AG04450 (cell line): ENCODE measurements at regions not wholly inside any gene's neighbourhood (a gene's known extent, or its start where the extent isn't known, plus 50 kb on each side); places are given as distances from the start of the nearest gene placed in this dataset.
A peak's percentile ranks its signal among the peaks of the same experiment; 100 is the strongest.

Source experiments
- CTCF ChIA-PET: fragments of 300-600, 350-600 bp; formaldehyde crosslinking; extraction: SDS; loops from one replicate; lab custom pipeline; 2022; ENCODE audit warnings: antibody characterized with exemption, inconsistent platforms; lab: Charles Lee
- POLR2A ChIA-PET: fragments of 350-600 bp; formaldehyde crosslinking; extraction: SDS; loops from one replicate; lab custom pipeline; 2021; ENCODE audit warnings: antibody characterized with exemption, inconsistent platforms; lab: Yijun Ruan, JAX
- DNase-seq: peaks from one replicate; pipeline ENCODE4 v3.0.0-alpha.2; 2011; ENCODE audit warnings: low read depth, low spot score
- H3K27ac ChIP-seq: one replicate; pipeline ENCODE4 v1.5.1; 2012; ENCODE audit warnings: low read depth, low read length, control low read depth
- H3K27me3 ChIP-seq: one replicate; pipeline ENCODE4 v1.6.0; 2012; ENCODE audit warnings: low read length; ENCODE audit not compliant: control insufficient read depth, insufficient read depth
- H3K4me3 ChIP-seq: 2 replicates; pipeline ENCODE4 v1.5.1; 2011; ENCODE audit warnings: mild to moderate bottlenecking, low read depth, low read length, control low read depth
- H3K9me3 ChIP-seq: 2 replicates; pipeline ENCODE4 v1.5.1; 2012; ENCODE audit warnings: low read length; ENCODE audit not compliant: control insufficient read depth, insufficient read depth
- TF ChIP-seq, protein P1 (sequence below): IDR thresholded peaks from 2 replicates; pipeline ENCODE4 v1.5.1; 2011; ENCODE audit warnings: low read depth, low read length, control low read depth, inconsistent platforms

DNA sequence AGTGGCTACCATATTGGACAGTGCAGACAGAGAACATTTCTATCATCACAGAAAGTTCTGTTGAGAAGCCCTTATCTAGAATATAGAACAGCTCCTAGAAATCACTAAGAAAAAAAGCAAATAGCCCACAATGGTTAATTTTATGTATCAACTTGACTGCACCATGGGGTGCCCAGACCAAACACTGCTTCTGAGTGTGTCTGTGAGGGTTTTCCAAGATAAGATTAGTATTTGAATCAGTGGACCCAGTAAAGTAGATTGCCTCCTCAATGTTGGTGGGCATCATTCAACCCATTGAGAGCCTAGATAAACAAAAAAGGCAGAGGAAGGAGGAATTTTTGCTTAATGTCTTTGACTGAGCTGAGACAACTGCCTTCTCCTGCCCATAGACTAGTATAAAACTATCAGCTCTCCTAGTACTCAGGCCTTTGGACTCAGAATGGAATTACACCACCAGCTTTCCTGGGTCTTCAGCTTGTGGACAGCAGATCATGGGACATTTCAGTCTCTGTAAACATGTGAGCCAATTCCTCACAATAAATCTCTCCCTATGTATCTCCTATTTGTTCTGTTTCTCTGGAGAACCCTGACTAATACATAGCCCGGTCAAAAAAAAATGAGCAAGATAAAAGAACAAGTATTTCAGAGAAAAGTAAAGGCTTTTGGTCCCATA, 55.9 kb upstream of the OXTR start:
- CTCF ChIA-PET: interaction anchor here (0.6 kb wide), 1 partner anchor 56 kb away, joined by 3 read pairs; the partner anchor contains the start of gene OXTR
- peaks cover 9% of the 10 kb centered on the region; the same call in 1 of the 2 replicates for H3K9me3 ChIP-seq
- H3K4me3 ChIP-seq: no peak overlapping the region
- TF ChIP-seq, protein P1, sequence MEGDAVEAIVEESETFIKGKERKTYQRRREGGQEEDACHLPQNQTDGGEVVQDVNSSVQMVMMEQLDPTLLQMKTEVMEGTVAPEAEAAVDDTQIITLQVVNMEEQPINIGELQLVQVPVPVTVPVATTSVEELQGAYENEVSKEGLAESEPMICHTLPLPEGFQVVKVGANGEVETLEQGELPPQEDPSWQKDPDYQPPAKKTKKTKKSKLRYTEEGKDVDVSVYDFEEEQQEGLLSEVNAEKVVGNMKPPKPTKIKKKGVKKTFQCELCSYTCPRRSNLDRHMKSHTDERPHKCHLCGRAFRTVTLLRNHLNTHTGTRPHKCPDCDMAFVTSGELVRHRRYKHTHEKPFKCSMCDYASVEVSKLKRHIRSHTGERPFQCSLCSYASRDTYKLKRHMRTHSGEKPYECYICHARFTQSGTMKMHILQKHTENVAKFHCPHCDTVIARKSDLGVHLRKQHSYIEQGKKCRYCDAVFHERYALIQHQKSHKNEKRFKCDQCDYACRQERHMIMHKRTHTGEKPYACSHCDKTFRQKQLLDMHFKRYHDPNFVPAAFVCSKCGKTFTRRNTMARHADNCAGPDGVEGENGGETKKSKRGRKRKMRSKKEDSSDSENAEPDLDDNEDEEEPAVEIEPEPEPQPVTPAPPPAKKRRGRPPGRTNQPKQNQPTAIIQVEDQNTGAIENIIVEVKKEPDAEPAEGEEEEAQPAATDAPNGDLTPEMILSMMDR: no peak
- H3K27me3 ChIP-seq: no peaks in the 10 kb centered on the region
- POLR2A ChIA-PET: no interaction called here
- no peak overlapping the region for H3K27ac ChIP-seq
- DNase-seq: no peak

DNA sequence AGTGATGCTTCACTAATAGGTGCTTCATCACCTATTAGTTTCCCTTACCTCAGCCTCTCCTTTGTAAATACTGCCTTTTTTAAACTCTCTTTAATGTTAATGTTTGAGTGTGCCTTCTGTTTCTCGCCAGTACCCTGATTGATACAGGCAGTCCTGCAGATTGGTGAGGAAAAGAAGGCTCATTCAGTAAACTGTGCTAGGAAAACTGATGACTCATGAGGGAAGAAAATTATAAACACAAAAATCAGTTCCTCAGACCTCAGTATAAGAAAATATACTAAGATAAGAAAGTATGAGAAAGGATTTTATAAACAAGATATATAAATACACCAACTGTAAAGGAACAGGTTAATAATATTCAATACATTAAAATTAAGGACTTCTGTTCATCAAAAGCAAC, 54.8 kb upstream of the OXTR start:
- ChIA-PET POLR2A (no interaction called here), CTCF (interaction anchor here (1.1 kb wide), 1 partner anchor 13 kb away, joined by 4 read pairs; no protein-coding TSS in a partner anchor)
- Histone ChIP-seq H3K27ac (peak overlapping the region; percentile 32), H3K27me3 (no peaks in the 10 kb centered on the region), H3K4me3 (no peak overlapping the region), H3K9me3 (peaks cover 12% of the 10 kb centered on the region; the same call in 1 of the 2 replicates)
- DNase-seq: peak; percentile 10
- TF ChIP-seq, protein P1: no peak

DNA sequence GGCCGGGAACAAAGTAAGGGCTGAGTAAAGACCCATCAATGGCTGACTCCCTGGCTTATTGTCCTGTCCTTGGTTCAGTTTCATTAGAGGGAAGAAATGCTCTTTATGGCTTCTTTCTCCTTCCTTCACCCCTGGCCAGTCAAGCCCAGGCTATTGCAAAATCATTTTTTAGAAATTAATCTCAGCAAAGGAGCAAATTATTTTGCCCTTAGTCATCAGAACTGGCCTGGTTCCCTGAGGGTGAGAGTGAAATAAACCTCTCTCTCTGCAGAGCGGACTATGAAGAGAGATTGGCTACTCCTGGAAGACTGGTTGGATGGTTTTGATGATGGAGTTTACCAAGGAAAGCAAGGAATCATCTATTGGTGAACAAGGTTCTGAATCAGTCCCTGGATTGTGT, 52.7 kb upstream of the OXTR start:
- DNase-seq: peak; percentile 3
- TF ChIP-seq, protein P1: no peak
- Histone ChIP-seq H3K9me3 (peaks cover 14% of the 10 kb centered on the region; the same call in 1 of the 2 replicates), H3K27me3 (no peaks in the 10 kb centered on the region), H3K27ac (peak overlapping the region; percentile 12), H3K4me3 (no peak overlapping the region)
- ChIA-PET CTCF (no interaction called here), POLR2A (no interaction called here)
